ENCODE measurements at regions not wholly inside any gene's neighbourhood (a gene's known extent, or its start where the extent isn't known, plus 50 kb on each side); places are given as distances from the start of the nearest gene placed in this dataset.

GRCh38 chr1:2921970-2922686, 99.1 kb upstream of the ACTRT2 start:
- peak; percentile 77 for TF ChIP-seq CTCF (IDR thresholded peaks at IDR 0.05)
- CTCF ChIA-PET: interaction anchor here (1.5 to 1.7 kb wide), 2 partner anchors 10 to 100 kb away, joined by 3 to 12 read pairs; no protein-coding TSS in a partner anchor

DNA sequence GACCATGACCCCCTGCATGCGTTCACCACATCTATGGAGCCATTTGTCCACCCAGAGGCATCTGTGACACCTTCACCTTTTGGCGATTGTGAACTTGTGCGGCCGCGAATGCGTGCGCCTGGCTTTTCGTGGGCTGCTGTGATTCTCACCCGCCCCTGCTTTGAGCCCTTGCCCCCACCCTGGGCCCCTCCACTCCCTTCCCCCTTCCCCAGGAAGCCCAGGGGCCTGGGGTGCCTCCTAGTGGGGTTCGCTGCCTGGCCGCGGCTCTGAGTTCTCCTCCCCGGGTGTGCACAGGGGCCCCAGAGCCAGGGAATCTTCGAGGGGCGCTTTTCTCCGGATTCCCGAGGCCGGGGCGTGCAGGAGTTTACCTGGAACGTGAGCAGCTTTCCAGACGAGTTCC, 97.9 kb upstream of the ACTRT2 start:
- no peak overlapping the region for H3K27ac Mint-ChIP-seq
- H3K4me3 Mint-ChIP-seq: no peak overlapping the region
- ChIA-PET POLR2A (no interaction called here), CTCF (no interaction called here)
- H3K27me3 Mint-ChIP-seq: peaks cover 4% of the 10 kb centered on the region
- no peak for ATAC-seq
- TF ChIP-seq CTCF (IDR thresholded peaks at IDR 0.05): no peak
- H3K36me3 Mint-ChIP-seq (ENCODE audit: low read depth): no peaks in the 10 kb centered on the region
- no peaks in the 10 kb centered on the region for H3K9me3 Mint-ChIP-seq
- no peak for DNase-seq
- intact Hi-C loops (cut with micrococcal nuclease): no loop called here
- no peaks in the 10 kb centered on the region for H3K4me1 Mint-ChIP-seq (ENCODE audit: low read depth)

More at GRCh38 chr1:2921970-2922686, 99.1 kb upstream of the ACTRT2 start:
- Mint-ChIP-seq H3K27ac (no peak overlapping the region), H3K36me3 (ENCODE audit: low read depth) (no peaks in the 10 kb centered on the region), H3K4me1 (ENCODE audit: low read depth) (no peaks in the 10 kb centered on the region), H3K9me3 (no peaks in the 10 kb centered on the region), H3K4me3 (no peak overlapping the region), H3K27me3 (peaks cover 4% of the 10 kb centered on the region)
- ATAC-seq (peak; percentile 56), DNase-seq (peak; percentile 34)
- intact Hi-C loops (cut with micrococcal nuclease): no loop called here
- POLR2A ChIA-PET: no interaction called here

- intact Hi-C loops (cut with micrococcal nuclease): no loop called here
- DNase-seq (no peak), ATAC-seq (no peak)
- no peaks in the 10 kb centered on the region for H3K4me1 Mint-ChIP-seq (ENCODE audit: low read depth)
- ChIA-PET CTCF (no interaction called here), POLR2A (no interaction called here)
- H3K27ac Mint-ChIP-seq: no peak overlapping the region
- H3K4me3 Mint-ChIP-seq: no peak overlapping the region
- TF ChIP-seq CTCF (IDR thresholded peaks at IDR 0.05): no peak
- peaks cover 4% of the 10 kb centered on the region for H3K27me3 Mint-ChIP-seq
- no peaks in the 10 kb centered on the region for H3K36me3 Mint-ChIP-seq (ENCODE audit: low read depth)
- no peaks in the 10 kb centered on the region for H3K9me3 Mint-ChIP-seq
These were observed 96.0 kb upstream of the ACTRT2 start for GRCh38 chr1:2925291-2925690.

- Mint-ChIP-seq H3K36me3 (ENCODE audit: low read depth) (no peaks in the 10 kb centered on the region), H3K4me3 (no peak overlapping the region), H3K4me1 (ENCODE audit: low read depth) (no peaks in the 10 kb centered on the region), H3K27me3 (peaks cover 4% of the 10 kb centered on the region), H3K9me3 (no peaks in the 10 kb centered on the region), H3K27ac (no peak overlapping the region)
- ChIA-PET CTCF (no interaction called here), POLR2A (no interaction called here)
- intact Hi-C loops (cut with micrococcal nuclease): no loop called here
- ATAC-seq (no peak), DNase-seq (no peak)
- TF ChIP-seq CTCF (IDR thresholded peaks at IDR 0.05): no peak
These were observed 95.3 kb upstream of the ACTRT2 start for GRCh38 chr1:2925918-2926317.

- POLR2A ChIA-PET: no interaction called here
These were observed 94.7 kb upstream of the ACTRT2 start for GRCh38 chr1:2926447-2927055.

More at GRCh38 chr1:2926447-2927055, 94.7 kb upstream of the ACTRT2 start:
- intact Hi-C loops (cut with micrococcal nuclease): no loop called here
- ATAC-seq: no peak
- Mint-ChIP-seq H3K4me3 (no peak overlapping the region), H3K4me1 (ENCODE audit: low read depth) (no peaks in the 10 kb centered on the region), H3K36me3 (ENCODE audit: low read depth) (no peaks in the 10 kb centered on the region), H3K9me3 (no peaks in the 10 kb centered on the region), H3K27ac (no peak overlapping the region), H3K27me3 (peaks cover 4% of the 10 kb centered on the region)
- TF ChIP-seq CTCF (IDR thresholded peaks at IDR 0.05): no peak
- CTCF ChIA-PET: no interaction called here
- no peak for DNase-seq
